ENCODE measurements at regions not wholly inside any gene's neighbourhood (a gene's known extent, or its start where the extent isn't known, plus 50 kb on each side); places are given as distances from the start of the nearest gene placed in this dataset.
"Not testable (repeated sequence)": the region's sequence is repeated elsewhere in the genome, so short reads cannot be mapped to it uniquely, and the experiment has no call there.

- Mint-ChIP-seq H3K4me3 (peak overlapping the region; percentile 85), H3K4me1 (ENCODE audit: low read depth) (peaks cover 42% of the 10 kb centered on the region), H3K36me3 (ENCODE audit: low read depth) (peaks cover 26% of the 10 kb centered on the region), H3K9me3 (peaks cover 26% of the 10 kb centered on the region), H3K27ac (peak overlapping the region; percentile 62), H3K27me3 (ENCODE audit: insufficient read depth) (peaks cover 14% of the 10 kb centered on the region)
- peak; percentile 65 for DNase-seq
- TF ChIP-seq CTCF (IDR thresholded peaks at IDR 0.05) = no peak
Observed at GRCh38 chr20:25859649-25860530, 163.2 kb upstream of the ZNF337 start.

GRCh38 chr20:25858495-25859425, 162.1 kb upstream of the ZNF337 start:
- H3K27me3 Mint-ChIP-seq (ENCODE audit: insufficient read depth) = peaks cover 14% of the 10 kb centered on the region
- TF ChIP-seq CTCF (IDR thresholded peaks at IDR 0.05) = no peak
- peaks cover 26% of the 10 kb centered on the region for H3K9me3 Mint-ChIP-seq
- peaks cover 30% of the 10 kb centered on the region for H3K36me3 Mint-ChIP-seq (ENCODE audit: low read depth)
- no peak for DNase-seq
- H3K4me3 Mint-ChIP-seq = peak overlapping the region; percentile 34; the same call in 1 of the 2 replicates
- H3K27ac Mint-ChIP-seq = peak overlapping the region; percentile 52; the same call in 1 of the 2 replicates
- H3K4me1 Mint-ChIP-seq (ENCODE audit: low read depth) = peaks cover 38% of the 10 kb centered on the region

- not testable (repeated sequence) for DNase-seq; H3K27ac Mint-ChIP-seq; H3K27me3 Mint-ChIP-seq (ENCODE audit: insufficient read depth)
- H3K4me3 Mint-ChIP-seq = peak overlapping the region; percentile 50; the same call in 1 of the 2 replicates
- peaks cover 40% of the 10 kb centered on the region for H3K36me3 Mint-ChIP-seq (ENCODE audit: low read depth)
- H3K9me3 Mint-ChIP-seq = peaks cover 33% of the 10 kb centered on the region
- H3K4me1 Mint-ChIP-seq (ENCODE audit: low read depth) = peaks cover 39% of the 10 kb centered on the region
Observed at GRCh38 chr20:25857091-25857788, 160.6 kb upstream of the ZNF337 start.

- peaks cover 33% of the 10 kb centered on the region for H3K9me3 Mint-ChIP-seq
- H3K4me1 Mint-ChIP-seq (ENCODE audit: low read depth) = peaks cover 33% of the 10 kb centered on the region
- no peak overlapping the region for H3K4me3 Mint-ChIP-seq
- H3K27me3 Mint-ChIP-seq (ENCODE audit: insufficient read depth) = peaks cover 6% of the 10 kb centered on the region
- no peak overlapping the region for H3K27ac Mint-ChIP-seq
- no peak for DNase-seq
- H3K36me3 Mint-ChIP-seq (ENCODE audit: low read depth) = peaks cover 40% of the 10 kb centered on the region
- no peak for TF ChIP-seq CTCF (IDR thresholded peaks at IDR 0.05)
Observed at GRCh38 chr20:25856256-25856884, 159.7 kb upstream of the ZNF337 start.

- not testable (repeated sequence) for H3K27me3 Mint-ChIP-seq (ENCODE audit: insufficient read depth); H3K27ac Mint-ChIP-seq; H3K4me3 Mint-ChIP-seq; DNase-seq
- Mint-ChIP-seq H3K9me3 (peaks cover 33% of the 10 kb centered on the region), H3K36me3 (ENCODE audit: low read depth) (peaks cover 40% of the 10 kb centered on the region), H3K4me1 (ENCODE audit: low read depth) (peaks cover 26% of the 10 kb centered on the region)
Observed at GRCh38 chr20:25855451-25856156, 159.0 kb upstream of the ZNF337 start.

GRCh38 chr20:25854666-25855065, 158.0 kb upstream of the ZNF337 start:
- Mint-ChIP-seq H3K36me3 (ENCODE audit: low read depth) (peaks cover 40% of the 10 kb centered on the region), H3K4me1 (ENCODE audit: low read depth) (peaks cover 21% of the 10 kb centered on the region), H3K27ac (peak overlapping the region; percentile 89; the same call in 1 of the 2 replicates), H3K4me3 (peak overlapping the region; percentile 92), H3K9me3 (peaks cover 33% of the 10 kb centered on the region)
- not testable (repeated sequence) for DNase-seq; H3K27me3 Mint-ChIP-seq (ENCODE audit: insufficient read depth)

- DNase-seq = peak; percentile 64
- not testable (repeated sequence) for H3K27me3 Mint-ChIP-seq (ENCODE audit: insufficient read depth)
- peak overlapping the region; percentile 89 for H3K27ac Mint-ChIP-seq
- peaks cover 21% of the 10 kb centered on the region for H3K4me1 Mint-ChIP-seq (ENCODE audit: low read depth)
- peak overlapping the region; percentile 92 for H3K4me3 Mint-ChIP-seq
- H3K36me3 Mint-ChIP-seq (ENCODE audit: low read depth) = peaks cover 34% of the 10 kb centered on the region
- H3K9me3 Mint-ChIP-seq = peaks cover 33% of the 10 kb centered on the region
Observed at GRCh38 chr20:25853718-25854388, 157.2 kb upstream of the ZNF337 start.

GRCh38 chr20:25852968-25853717, 156.5 kb upstream of the ZNF337 start:
- H3K27ac Mint-ChIP-seq = peak overlapping the region; percentile 89
- H3K36me3 Mint-ChIP-seq (ENCODE audit: low read depth) = peaks cover 34% of the 10 kb centered on the region
- peaks cover 21% of the 10 kb centered on the region for H3K4me1 Mint-ChIP-seq (ENCODE audit: low read depth)
- DNase-seq; H3K27me3 Mint-ChIP-seq (ENCODE audit: insufficient read depth): not testable (repeated sequence)
- peaks cover 30% of the 10 kb centered on the region for H3K9me3 Mint-ChIP-seq
- H3K4me3 Mint-ChIP-seq = peak overlapping the region; percentile 92

Data from HFFc6 (cell line).